ENCODE measurements at regions not wholly inside any gene's neighbourhood (a gene's known extent, or its start where the extent isn't known, plus 50 kb on each side); places are given as distances from the start of the nearest gene placed in this dataset.

DNA sequence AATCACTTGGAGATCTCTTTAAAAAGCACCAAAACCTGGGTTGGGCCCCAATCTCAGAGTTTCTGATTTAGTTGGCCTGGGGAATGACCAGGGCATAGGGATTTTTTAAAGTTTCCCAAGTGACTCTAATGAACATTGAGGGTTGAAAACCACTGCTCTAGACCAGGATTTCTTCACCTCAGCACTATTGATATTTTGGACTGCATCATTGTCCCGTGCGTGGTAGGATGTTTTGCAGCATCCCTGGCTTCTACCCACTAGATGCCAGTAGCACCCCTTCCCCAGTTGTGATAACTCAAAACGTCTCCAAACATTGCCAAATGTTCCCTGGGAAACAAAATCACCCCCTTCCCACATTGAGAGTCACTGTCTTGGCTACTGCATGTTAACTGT, 61.8 kb downstream of the ATXN3L start:
- TF ChIP-seq, protein P1, sequence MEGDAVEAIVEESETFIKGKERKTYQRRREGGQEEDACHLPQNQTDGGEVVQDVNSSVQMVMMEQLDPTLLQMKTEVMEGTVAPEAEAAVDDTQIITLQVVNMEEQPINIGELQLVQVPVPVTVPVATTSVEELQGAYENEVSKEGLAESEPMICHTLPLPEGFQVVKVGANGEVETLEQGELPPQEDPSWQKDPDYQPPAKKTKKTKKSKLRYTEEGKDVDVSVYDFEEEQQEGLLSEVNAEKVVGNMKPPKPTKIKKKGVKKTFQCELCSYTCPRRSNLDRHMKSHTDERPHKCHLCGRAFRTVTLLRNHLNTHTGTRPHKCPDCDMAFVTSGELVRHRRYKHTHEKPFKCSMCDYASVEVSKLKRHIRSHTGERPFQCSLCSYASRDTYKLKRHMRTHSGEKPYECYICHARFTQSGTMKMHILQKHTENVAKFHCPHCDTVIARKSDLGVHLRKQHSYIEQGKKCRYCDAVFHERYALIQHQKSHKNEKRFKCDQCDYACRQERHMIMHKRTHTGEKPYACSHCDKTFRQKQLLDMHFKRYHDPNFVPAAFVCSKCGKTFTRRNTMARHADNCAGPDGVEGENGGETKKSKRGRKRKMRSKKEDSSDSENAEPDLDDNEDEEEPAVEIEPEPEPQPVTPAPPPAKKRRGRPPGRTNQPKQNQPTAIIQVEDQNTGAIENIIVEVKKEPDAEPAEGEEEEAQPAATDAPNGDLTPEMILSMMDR (IDR thresholded peaks at IDR 0.05), result no peak
- TF ChIP-seq EP300 (IDR thresholded peaks at IDR 0.05), result no peak
- no peak for TF ChIP-seq POLR2A (IDR thresholded peaks at IDR 0.05)
